ENCODE measurements at regions not wholly inside any gene's neighbourhood (a gene's known extent, or its start where the extent isn't known, plus 50 kb on each side); places are given as distances from the start of the nearest gene placed in this dataset.
"Not testable (repeated sequence)": the region's sequence is repeated elsewhere in the genome, so short reads cannot be mapped to it uniquely, and the experiment has no call there.

DNA sequence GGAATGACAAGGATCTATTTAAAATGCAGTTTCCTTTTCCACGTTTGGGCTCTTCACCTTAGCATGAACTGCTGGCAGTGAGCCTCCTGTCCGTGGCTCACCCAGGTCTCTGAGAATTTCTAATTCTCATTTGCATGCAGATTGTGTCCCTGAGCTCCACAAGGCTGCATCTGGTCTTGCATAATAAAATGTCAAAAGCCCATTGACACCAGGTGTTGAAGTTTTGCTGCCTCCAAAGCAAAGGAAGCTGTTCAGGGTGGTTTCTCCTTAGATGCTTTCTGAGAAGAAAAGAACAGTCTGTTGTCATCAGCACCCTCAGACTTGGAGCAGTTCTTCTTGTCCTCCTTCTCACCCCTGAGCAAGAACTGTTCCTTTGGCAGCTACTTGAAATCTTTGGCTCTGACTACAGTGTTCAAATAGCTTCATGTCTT lies 433.1 kb upstream of the KAZN start:
- no peak for TF ChIP-seq POLR2A (IDR thresholded peaks at IDR 0.05)
- TF ChIP-seq, protein P1, sequence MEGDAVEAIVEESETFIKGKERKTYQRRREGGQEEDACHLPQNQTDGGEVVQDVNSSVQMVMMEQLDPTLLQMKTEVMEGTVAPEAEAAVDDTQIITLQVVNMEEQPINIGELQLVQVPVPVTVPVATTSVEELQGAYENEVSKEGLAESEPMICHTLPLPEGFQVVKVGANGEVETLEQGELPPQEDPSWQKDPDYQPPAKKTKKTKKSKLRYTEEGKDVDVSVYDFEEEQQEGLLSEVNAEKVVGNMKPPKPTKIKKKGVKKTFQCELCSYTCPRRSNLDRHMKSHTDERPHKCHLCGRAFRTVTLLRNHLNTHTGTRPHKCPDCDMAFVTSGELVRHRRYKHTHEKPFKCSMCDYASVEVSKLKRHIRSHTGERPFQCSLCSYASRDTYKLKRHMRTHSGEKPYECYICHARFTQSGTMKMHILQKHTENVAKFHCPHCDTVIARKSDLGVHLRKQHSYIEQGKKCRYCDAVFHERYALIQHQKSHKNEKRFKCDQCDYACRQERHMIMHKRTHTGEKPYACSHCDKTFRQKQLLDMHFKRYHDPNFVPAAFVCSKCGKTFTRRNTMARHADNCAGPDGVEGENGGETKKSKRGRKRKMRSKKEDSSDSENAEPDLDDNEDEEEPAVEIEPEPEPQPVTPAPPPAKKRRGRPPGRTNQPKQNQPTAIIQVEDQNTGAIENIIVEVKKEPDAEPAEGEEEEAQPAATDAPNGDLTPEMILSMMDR (IDR thresholded peaks at IDR 0.05): no peak
- no peaks in the 10 kb centered on the region for H3K4me1 ChIP-seq (replicated peaks in 1 of 2)
- intact Hi-C loops (cut with DNase I): no loop called here
- no peak for DNase-seq
- WGBS, 4 donors: 16 to 38% (median 19%) methylated on average over 2 of the region's 2 CpGs
- no peaks in the 10 kb centered on the region for H3K36me3 ChIP-seq (replicated peaks in 1 of 2)
- H3K9me3 ChIP-seq (replicated peaks in 1 of 3): no peaks in the 10 kb centered on the region
- H3K27me3 ChIP-seq: no peaks in the 10 kb centered on the region
- no peak overlapping the region for H3K27ac ChIP-seq
- no peak overlapping the region for H3K4me3 ChIP-seq

DNA sequence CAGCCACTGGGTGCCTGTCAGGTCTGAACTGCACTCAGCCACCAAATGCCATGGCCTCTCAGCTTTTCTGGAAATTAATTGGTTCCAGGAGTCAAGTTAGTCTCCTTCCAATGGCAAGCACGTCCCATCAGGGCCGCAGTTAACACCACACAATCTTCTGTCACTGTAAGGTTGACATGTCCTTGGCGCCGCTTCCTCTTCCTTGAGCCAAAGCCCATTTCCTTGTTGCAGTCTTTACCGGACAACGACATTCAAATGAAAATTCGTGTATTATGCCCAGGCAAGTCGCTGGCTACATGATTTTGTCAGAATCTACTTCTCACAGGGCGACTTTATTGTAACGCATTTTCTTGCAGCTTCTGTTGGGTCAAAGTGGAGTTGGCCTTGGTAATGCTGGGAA lies 430.6 kb upstream of the KAZN start:
- TF ChIP-seq, protein P1 (IDR thresholded peaks at IDR 0.05): no peak
- no peak for TF ChIP-seq POLR2A (IDR thresholded peaks at IDR 0.05)
- Histone ChIP-seq H3K4me3 (no peak overlapping the region), H3K36me3 (replicated peaks in 1 of 2) (no peaks in the 10 kb centered on the region), H3K9me3 (replicated peaks in 1 of 3) (no peaks in the 10 kb centered on the region), H3K27ac (no peak overlapping the region), H3K27me3 (no peaks in the 10 kb centered on the region), H3K4me1 (replicated peaks in 1 of 2) (no peaks in the 10 kb centered on the region)
- DNase-seq: no peak
- intact Hi-C loops (cut with DNase I): no loop called here
- 66 to 71% (median 69%) methylated on average over 10 of the region's 10 CpGs for whole genome bisulfite sequencing, 4 donors

DNA sequence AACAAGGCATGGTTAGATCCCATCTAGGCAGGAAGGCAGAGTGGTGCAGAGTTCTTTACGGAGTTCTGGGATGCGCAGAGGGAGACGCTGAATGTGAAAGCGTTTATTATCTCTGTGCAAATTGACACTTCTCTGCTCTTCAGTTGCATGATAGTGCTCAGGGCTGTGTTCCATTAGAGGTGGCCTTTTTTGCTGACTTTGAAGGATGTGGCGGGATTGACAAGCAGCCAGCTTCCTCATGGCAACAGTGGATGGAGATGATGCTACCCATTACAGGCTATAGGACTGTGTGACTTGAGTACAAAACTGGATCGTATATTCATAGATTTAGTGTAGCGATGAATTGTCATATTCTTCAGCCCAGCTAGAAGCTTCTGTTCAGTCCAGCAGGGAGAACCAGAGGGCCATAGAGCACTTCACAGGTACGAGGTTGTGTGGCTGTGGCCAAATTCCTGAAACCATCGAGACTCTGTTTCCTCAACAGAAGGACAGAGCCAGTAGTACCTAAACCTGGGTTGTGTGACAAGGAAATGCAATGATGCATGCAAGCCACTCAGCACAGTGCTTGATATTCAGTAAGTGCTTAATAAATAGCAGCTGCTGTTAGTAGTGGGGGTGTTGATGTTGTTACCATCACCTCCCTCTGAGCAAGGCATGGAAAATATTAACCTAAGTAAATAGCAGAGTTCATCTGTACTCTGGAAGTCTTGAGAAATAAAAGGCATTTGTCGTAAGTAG lies 430.0 kb upstream of the KAZN start:
- no peak for TF ChIP-seq POLR2A (IDR thresholded peaks at IDR 0.05)
- TF ChIP-seq, protein P1 (IDR thresholded peaks at IDR 0.05): no peak
- Histone ChIP-seq H3K27ac (no peak overlapping the region), H3K9me3 (replicated peaks in 1 of 3) (no peaks in the 10 kb centered on the region), H3K4me3 (no peak overlapping the region), H3K36me3 (replicated peaks in 1 of 2) (no peaks in the 10 kb centered on the region), H3K4me1 (replicated peaks in 1 of 2) (no peaks in the 10 kb centered on the region), H3K27me3 (no peaks in the 10 kb centered on the region)
- DNase-seq: no peak
- WGBS, 4 donors: 87 to 94% (median 91%) methylated on average over 10 of the region's 10 CpGs
- intact Hi-C loops (cut with DNase I): no loop called here

DNA sequence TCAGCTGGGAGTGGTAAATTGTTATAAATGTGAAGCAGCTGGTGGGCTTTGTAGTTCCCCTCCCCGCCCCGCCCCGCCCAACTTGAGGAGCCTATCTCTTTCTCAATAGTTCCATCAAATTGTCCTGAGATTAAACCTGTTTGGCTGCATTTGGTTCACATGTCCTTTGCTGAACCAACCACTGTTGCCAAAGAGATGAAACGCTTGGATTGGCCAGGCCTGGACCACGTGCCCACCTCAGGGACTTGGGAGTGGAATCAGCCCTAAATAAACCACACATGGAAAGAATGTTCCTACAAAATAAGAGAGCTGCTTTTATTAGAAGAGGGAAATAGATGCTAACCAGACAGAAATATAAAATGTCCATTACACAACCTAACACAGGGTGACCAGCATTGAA lies 424.9 kb upstream of the KAZN start:
- no peak for TF ChIP-seq POLR2A (IDR thresholded peaks at IDR 0.05)
- TF ChIP-seq, protein P1 (IDR thresholded peaks at IDR 0.05): no peak
- DNase-seq: no peak
- Histone ChIP-seq H3K4me1 (replicated peaks in 1 of 2) (no peaks in the 10 kb centered on the region), H3K27ac (no peak overlapping the region), H3K4me3 (no peak overlapping the region), H3K36me3 (replicated peaks in 1 of 2) (no peaks in the 10 kb centered on the region), H3K9me3 (replicated peaks in 1 of 3) (no peaks in the 10 kb centered on the region), H3K27me3 (no peaks in the 10 kb centered on the region)
- 53 to 87% (median 78%) methylated on average over 5 of the region's 5 CpGs for WGBS, 4 donors
- intact Hi-C loops (cut with DNase I): no loop called here

DNA sequence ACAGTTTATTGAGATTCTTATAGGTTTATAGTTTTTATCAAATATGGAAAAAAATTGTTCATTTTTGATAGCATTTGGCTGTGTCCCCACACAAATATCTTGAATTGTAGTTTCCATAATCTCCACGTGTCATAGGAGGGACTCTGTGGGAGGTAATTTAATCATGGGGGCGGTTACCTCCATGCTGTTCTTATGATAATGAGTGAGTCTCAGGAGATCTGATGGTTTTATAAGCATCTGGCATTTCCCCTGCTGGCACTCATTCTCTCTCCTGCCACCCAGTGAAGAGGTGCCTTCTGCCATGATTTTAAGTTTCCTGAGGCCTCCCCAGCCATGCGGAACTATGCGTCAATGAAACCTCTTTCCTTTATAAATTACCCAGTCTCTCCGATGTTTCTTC lies 420.6 kb upstream of the KAZN start:
- H3K36me3 ChIP-seq (replicated peaks in 1 of 2); H3K4me3 ChIP-seq; H3K4me1 ChIP-seq (replicated peaks in 1 of 2); intact Hi-C loops (cut with DNase I); H3K9me3 ChIP-seq (replicated peaks in 1 of 3); H3K27ac ChIP-seq; DNase-seq: not testable (repeated sequence)
- WGBS, 4 donors: 71 to 72% (median 72%) methylated on average over 5 of the region's 5 CpGs
- H3K27me3 ChIP-seq: peaks cover 12% of the 10 kb centered on the region
